OCI-LY3 (cell line): ENCODE measurements at regions not wholly inside any gene's neighbourhood (a gene's known extent, or its start where the extent isn't known, plus 50 kb on each side); places are given as distances from the start of the nearest gene placed in this dataset.

ENCODE experiments used
- H2AFZ ChIP-seq: fragments of 200-600, 300-600 bp; shearing (Covaris generic); 2 replicates; pipeline ENCODE4 v1.6.0; 2014; ENCODE audit warnings: antibody characterized with exemption, low read depth, low read length
- H3K27ac ChIP-seq: fragments of 200-600, 300-600 bp; sonication (generic); 2 replicates; pipeline ENCODE4 v1.5.1; 2014; ENCODE audit warnings: mild to moderate bottlenecking, low read length, moderate library complexity, mixed read lengths
- H3K27me3 ChIP-seq: fragments of 200-600, 300-600 bp; sonication (generic); 2 replicates; pipeline ENCODE4 v1.6.1; 2014; ENCODE audit warnings: low read depth, low read length, mixed read lengths
- H3K36me3 ChIP-seq: fragments of 200-600, 300-600 bp; sonication (generic); replicated peaks from 2 replicates; pipeline ENCODE3; 2014; ENCODE audit warnings: low read depth, low read length, mixed read lengths
- H3K4me1 ChIP-seq: fragments of 300-600, 200-600 bp; sonication (generic); 2 replicates; pipeline ENCODE4 v1.6.1; 2014; ENCODE audit warnings: low read length, mixed read lengths
- H3K4me2 ChIP-seq: fragments of 200-600, 300-600 bp; sonication (generic); 2 replicates; pipeline ENCODE4 v1.6.1; 2014; ENCODE audit warnings: low read length, mixed read lengths
- H3K4me3 ChIP-seq: fragments of 300-600, 200-600 bp; sonication (generic); 2 replicates; pipeline ENCODE4 v1.5.1; 2014; ENCODE audit warnings: antibody characterized with exemption, mild to moderate bottlenecking, low read length, moderate library complexity
- H3K79me2 ChIP-seq: fragments of 300-600, 200-600 bp; shearing (Covaris generic); 2 replicates; pipeline ENCODE4 v1.6.1; 2014; ENCODE audit warnings: mild to moderate bottlenecking, low read length, mixed read lengths
- H3K9ac ChIP-seq: fragments of 300-600, 200-600 bp; shearing (Covaris generic); 2 replicates; pipeline ENCODE4 v1.6.0; 2014; ENCODE audit warnings: mild to moderate bottlenecking, low read length, moderate library complexity
- H3K9me3 ChIP-seq: fragments of 200-600, 300-600 bp; shearing (Covaris generic); 2 replicates; pipeline ENCODE4 v1.6.1; 2014; ENCODE audit warnings: low read length, mixed read lengths; ENCODE audit not compliant: insufficient read depth
- H4K20me1 ChIP-seq: fragments of 200-600, 300-600 bp; sonication (generic); 2 replicates; pipeline ENCODE4 v1.6.1; 2016; ENCODE audit warnings: low read length, mixed read lengths; ENCODE audit not compliant: insufficient read depth
- EZH2phosphoT487 ChIP-seq: fragments of 200-600 bp; shearing (Covaris generic); IDR thresholded peaks from 2 replicates; pipeline ENCODE4 v1.6.1; 2018; ENCODE audit warnings: antibody characterized with exemption, mixed run types, low read depth
- TF ChIP-seq, protein P1 (sequence below): fragments of 200-600, 300-600 bp; sonication (generic); IDR thresholded peaks from 2 replicates; pipeline ENCODE4 v1.5.1; 2014; ENCODE audit warnings: antibody characterized with exemption, low read length, low read depth

DNA sequence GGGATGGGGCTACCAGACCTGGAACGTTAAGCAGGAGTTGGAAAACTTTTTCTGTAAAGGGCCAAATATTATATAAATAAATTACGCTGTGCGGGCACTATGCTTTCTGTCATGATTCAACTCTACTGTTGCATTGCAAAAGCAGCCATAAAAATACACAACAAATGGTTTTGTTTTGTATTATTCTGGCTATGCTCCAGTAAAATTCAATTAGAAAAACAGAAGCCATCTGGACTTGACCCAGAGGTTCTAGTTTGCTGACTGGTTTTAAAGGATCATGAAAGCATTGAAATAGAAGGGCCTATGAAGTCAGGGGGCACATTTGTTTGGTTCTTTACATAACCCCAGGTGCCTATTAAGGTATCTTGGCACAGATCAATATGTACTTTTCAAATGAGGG lies 647.4 kb upstream of the LMCD1 start:
- Histone ChIP-seq H3K79me2 (no peaks in the 10 kb centered on the region), H3K27me3 (no peaks in the 10 kb centered on the region), H3K27ac (no peak overlapping the region), H2AFZ (no peak overlapping the region), H3K9me3 (no peaks in the 10 kb centered on the region; the same call in 1 of the 2 replicates), H3K4me1 (peaks cover 6% of the 10 kb centered on the region; the same call in 1 of the 2 replicates), H3K4me3 (no peak overlapping the region), H4K20me1 (no peaks in the 10 kb centered on the region), H3K4me2 (no peak overlapping the region), H3K9ac (no peak overlapping the region), H3K36me3 (no peaks in the 10 kb centered on the region)
- TF ChIP-seq EZH2phosphoT487: no peak

DNA sequence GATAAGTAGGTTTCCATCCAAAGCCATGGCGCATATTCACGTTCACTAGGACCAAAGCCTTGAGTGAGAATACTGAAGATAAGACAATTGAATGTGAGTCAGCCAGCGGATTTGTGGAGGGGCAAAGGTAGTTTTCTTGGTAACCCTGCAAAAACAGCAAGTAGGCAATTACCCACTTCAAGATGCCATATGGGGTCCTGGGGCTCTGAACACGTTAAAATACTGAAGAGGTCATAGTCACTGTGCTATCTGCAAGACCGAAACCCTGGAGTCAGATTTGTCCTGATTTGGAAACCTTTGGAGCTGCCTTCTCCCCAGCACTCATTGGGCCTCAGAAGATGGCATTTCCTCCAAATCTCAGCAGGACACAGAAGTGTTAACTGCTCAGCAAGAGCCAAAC lies 646.9 kb upstream of the LMCD1 start:
- H3K9ac ChIP-seq: no peak overlapping the region
- H3K4me3 ChIP-seq: no peak overlapping the region
- TF ChIP-seq EZH2phosphoT487: no peak
- TF ChIP-seq, protein P1, sequence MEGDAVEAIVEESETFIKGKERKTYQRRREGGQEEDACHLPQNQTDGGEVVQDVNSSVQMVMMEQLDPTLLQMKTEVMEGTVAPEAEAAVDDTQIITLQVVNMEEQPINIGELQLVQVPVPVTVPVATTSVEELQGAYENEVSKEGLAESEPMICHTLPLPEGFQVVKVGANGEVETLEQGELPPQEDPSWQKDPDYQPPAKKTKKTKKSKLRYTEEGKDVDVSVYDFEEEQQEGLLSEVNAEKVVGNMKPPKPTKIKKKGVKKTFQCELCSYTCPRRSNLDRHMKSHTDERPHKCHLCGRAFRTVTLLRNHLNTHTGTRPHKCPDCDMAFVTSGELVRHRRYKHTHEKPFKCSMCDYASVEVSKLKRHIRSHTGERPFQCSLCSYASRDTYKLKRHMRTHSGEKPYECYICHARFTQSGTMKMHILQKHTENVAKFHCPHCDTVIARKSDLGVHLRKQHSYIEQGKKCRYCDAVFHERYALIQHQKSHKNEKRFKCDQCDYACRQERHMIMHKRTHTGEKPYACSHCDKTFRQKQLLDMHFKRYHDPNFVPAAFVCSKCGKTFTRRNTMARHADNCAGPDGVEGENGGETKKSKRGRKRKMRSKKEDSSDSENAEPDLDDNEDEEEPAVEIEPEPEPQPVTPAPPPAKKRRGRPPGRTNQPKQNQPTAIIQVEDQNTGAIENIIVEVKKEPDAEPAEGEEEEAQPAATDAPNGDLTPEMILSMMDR: no peak
- H3K9me3 ChIP-seq: no peaks in the 10 kb centered on the region; the same call in 1 of the 2 replicates
- H3K79me2 ChIP-seq: no peaks in the 10 kb centered on the region
- peaks cover 6% of the 10 kb centered on the region; the same call in 1 of the 2 replicates for H3K4me1 ChIP-seq
- H2AFZ ChIP-seq: no peak overlapping the region
- H3K27ac ChIP-seq: no peak overlapping the region
- H3K4me2 ChIP-seq: no peak overlapping the region
- H3K27me3 ChIP-seq: no peaks in the 10 kb centered on the region
- no peaks in the 10 kb centered on the region for H4K20me1 ChIP-seq
- H3K36me3 ChIP-seq: no peaks in the 10 kb centered on the region

DNA sequence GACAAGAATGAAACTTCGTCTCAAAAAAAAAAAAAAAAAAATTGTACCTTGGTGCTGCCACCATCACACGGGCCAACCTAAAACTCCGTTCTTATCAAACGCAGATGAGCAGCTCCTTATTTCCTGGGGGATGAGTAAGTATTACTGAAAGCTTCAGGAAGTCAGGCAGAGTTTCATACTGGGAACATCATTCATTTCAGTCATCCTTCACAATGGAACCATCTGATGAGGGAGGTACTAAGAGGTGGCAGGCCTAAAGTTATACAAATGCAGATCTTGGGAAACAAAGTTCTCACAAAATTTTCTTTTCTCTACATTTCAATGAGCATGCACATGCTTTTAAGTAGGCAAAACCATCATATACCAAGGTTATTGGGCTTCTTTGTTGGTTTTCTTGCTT lies 636.0 kb upstream of the LMCD1 start:
- Histone ChIP-seq H3K27me3 (no peaks in the 10 kb centered on the region), H3K36me3 (no peaks in the 10 kb centered on the region), H3K4me1 (no peaks in the 10 kb centered on the region), H3K9me3 (no peaks in the 10 kb centered on the region), H2AFZ (no peak overlapping the region), H3K27ac (no peak overlapping the region), H3K4me2 (no peak overlapping the region), H3K9ac (no peak overlapping the region), H4K20me1 (no peaks in the 10 kb centered on the region), H3K79me2 (no peaks in the 10 kb centered on the region), H3K4me3 (no peak overlapping the region)
- TF ChIP-seq EZH2phosphoT487: no peak
- TF ChIP-seq, protein P1: no peak

DNA sequence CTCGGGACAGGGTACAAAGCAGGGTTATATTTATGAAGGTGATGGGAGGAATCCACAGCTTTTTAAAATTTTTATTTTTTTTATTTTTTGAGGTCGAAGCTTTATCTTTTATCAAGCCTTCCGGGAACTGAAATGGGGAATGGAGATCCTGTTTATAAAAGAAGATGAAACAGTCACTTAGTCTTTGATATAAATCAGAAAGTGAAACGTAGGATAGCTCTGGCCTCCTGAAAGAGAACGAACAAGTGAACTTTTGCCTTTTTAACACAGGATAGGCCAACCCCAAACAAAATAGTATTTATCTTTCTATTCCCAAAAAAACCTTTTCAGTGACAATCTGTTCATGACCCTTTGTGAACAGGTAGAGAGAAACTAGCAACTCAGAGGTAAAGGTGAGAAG lies 634.0 kb upstream of the LMCD1 start:
- no peaks in the 10 kb centered on the region for H4K20me1 ChIP-seq
- H3K4me1 ChIP-seq: no peaks in the 10 kb centered on the region
- no peak overlapping the region for H3K4me2 ChIP-seq
- no peaks in the 10 kb centered on the region for H3K9me3 ChIP-seq
- H2AFZ ChIP-seq: no peak overlapping the region
- H3K79me2 ChIP-seq: no peaks in the 10 kb centered on the region
- H3K36me3 ChIP-seq: no peaks in the 10 kb centered on the region
- H3K9ac ChIP-seq: no peak overlapping the region
- H3K4me3 ChIP-seq: no peak overlapping the region
- H3K27ac ChIP-seq: no peak overlapping the region
- TF ChIP-seq EZH2phosphoT487: no peak
- TF ChIP-seq, protein P1: no peak
- H3K27me3 ChIP-seq: no peaks in the 10 kb centered on the region
